ENCODE measurements at regions not wholly inside any gene's neighbourhood (a gene's known extent, or its start where the extent isn't known, plus 50 kb on each side); places are given as distances from the start of the nearest gene placed in this dataset.
"Not testable (repeated sequence)": the region's sequence is repeated elsewhere in the genome, so short reads cannot be mapped to it uniquely, and the experiment has no call there.

- Histone ChIP-seq H3K36me3 (ENCODE audit: control insufficient read depth, insufficient read depth, low read length) (no peaks in the 10 kb centered on the region), H3K9ac (ENCODE audit: low read length) (no peak overlapping the region), H3K4me1 (ENCODE audit: control insufficient read depth, insufficient read depth, low read length) (peaks cover 7% of the 10 kb centered on the region; the same call in 1 of the 2 replicates), H3K27ac (ENCODE audit: low read depth, low read length) (no peak overlapping the region), H3K27me3 (ENCODE audit: control insufficient read depth, insufficient read depth, low read length) (no peaks in the 10 kb centered on the region), H3K4me3 (ENCODE audit: low read depth, low read length) (no peak overlapping the region), H3K9me3 (ENCODE audit: control insufficient read depth, insufficient read depth, low read depth, low read length) (no peaks in the 10 kb centered on the region)
Measured at GRCh38 chr6:164756723-164757122, 552.7 kb downstream of the C6orf118 start.

DNA sequence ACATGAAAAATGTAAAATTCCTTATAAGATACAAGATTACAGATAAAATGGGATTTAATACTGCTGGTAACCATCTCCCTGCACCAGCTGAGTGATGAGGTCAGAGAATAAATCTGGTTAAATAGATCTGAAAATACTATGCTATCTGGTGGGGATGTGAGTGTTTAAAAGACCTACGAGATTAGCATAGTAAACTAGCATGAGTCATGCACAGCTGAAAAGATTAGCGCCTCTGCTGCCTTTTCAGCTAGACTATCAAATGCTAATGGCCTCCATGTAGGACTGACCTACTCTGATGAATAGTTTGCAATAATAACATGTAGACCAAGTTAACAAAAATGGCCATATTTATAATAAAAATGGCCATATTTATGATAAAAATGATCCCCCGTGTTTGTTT lies 553.3 kb downstream of the C6orf118 start:
- Histone ChIP-seq H3K9ac (ENCODE audit: low read length) (no peak overlapping the region), H3K27ac (ENCODE audit: low read depth, low read length) (no peak overlapping the region), H3K27me3 (ENCODE audit: control insufficient read depth, insufficient read depth, low read length) (no peaks in the 10 kb centered on the region), H3K4me3 (ENCODE audit: low read depth, low read length) (no peak overlapping the region), H3K36me3 (ENCODE audit: control insufficient read depth, insufficient read depth, low read length) (no peaks in the 10 kb centered on the region), H3K4me1 (ENCODE audit: control insufficient read depth, insufficient read depth, low read length) (peaks cover 7% of the 10 kb centered on the region; the same call in 1 of the 2 replicates), H3K9me3 (ENCODE audit: control insufficient read depth, insufficient read depth, low read depth, low read length) (no peaks in the 10 kb centered on the region)

GRCh38 chr6:164753517-164753916 lies 555.9 kb downstream of the C6orf118 start:
- no peak overlapping the region for H3K9ac ChIP-seq (ENCODE audit: low read length)
- H3K27me3 ChIP-seq (ENCODE audit: control insufficient read depth, insufficient read depth, low read length) = no peaks in the 10 kb centered on the region

DNA sequence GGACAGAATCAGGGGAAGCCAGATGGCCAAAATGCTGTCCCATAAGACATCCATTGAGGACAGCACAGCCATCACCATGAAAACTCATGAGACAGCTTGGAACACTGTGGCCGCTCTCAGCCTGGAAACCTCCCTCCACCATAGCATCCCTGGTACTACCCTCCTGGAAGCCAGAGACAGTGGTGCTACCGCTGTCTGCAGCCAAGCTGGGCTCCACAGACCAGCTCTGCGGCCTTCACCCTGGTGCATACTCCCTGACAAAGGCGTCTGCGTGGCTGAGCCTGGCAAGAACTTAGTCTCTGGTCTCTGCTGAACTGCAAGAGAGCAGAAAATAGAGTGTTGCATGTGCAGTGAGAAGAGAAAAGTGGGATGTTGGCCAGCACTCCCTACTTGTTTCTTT lies 558.0 kb downstream of the C6orf118 start:
- Histone ChIP-seq H3K9ac (ENCODE audit: low read length) (no peak overlapping the region), H3K27me3 (ENCODE audit: control insufficient read depth, insufficient read depth, low read length) (no peaks in the 10 kb centered on the region), H3K4me1 (ENCODE audit: control insufficient read depth, insufficient read depth, low read length) (peaks cover 5% of the 10 kb centered on the region; the same call in 1 of the 2 replicates), H3K4me3 (ENCODE audit: low read depth, low read length) (no peak overlapping the region), H3K27ac (ENCODE audit: low read depth, low read length) (no peak overlapping the region), H3K9me3 (ENCODE audit: control insufficient read depth, insufficient read depth, low read depth, low read length) (no peaks in the 10 kb centered on the region), H3K36me3 (ENCODE audit: control insufficient read depth, insufficient read depth, low read length) (no peaks in the 10 kb centered on the region)

More at GRCh38 chr6:164753517-164753916, 555.9 kb downstream of the C6orf118 start:
- H3K27ac ChIP-seq (ENCODE audit: low read depth, low read length) = no peak overlapping the region
- no peaks in the 10 kb centered on the region for H3K36me3 ChIP-seq (ENCODE audit: control insufficient read depth, insufficient read depth, low read length)
- peaks cover 7% of the 10 kb centered on the region; the same call in 1 of the 2 replicates for H3K4me1 ChIP-seq (ENCODE audit: control insufficient read depth, insufficient read depth, low read length)
- H3K9me3 ChIP-seq (ENCODE audit: control insufficient read depth, insufficient read depth, low read depth, low read length) = no peaks in the 10 kb centered on the region
- no peak overlapping the region for H3K4me3 ChIP-seq (ENCODE audit: low read depth, low read length)

DNA sequence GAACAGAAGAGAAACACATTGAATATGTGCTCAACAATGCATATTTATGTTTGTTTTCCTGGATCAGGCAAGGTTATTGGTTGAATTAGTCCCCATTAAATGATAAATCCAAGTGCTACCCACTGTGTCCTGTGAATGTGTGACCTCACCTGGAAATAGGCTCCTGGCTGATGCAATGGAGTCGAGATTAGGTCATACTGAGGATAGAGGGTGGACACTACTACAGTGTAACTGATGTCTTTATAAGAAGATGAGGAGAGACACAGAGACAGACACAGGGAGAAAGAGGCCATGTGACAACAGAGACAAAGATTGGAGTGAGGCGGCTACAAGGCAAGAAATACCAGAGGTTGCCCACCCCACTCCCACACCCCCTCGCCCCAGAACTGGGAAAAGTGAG lies 559.3 kb downstream of the C6orf118 start:
- Histone ChIP-seq H3K36me3 (ENCODE audit: control insufficient read depth, insufficient read depth, low read length) (no peaks in the 10 kb centered on the region), H3K4me1 (ENCODE audit: control insufficient read depth, insufficient read depth, low read length) (no peaks in the 10 kb centered on the region), H3K9ac (ENCODE audit: low read length) (no peak overlapping the region), H3K4me3 (ENCODE audit: low read depth, low read length) (no peak overlapping the region), H3K27ac (ENCODE audit: low read depth, low read length) (no peak overlapping the region), H3K27me3 (ENCODE audit: control insufficient read depth, insufficient read depth, low read length) (no peaks in the 10 kb centered on the region), H3K9me3 (ENCODE audit: control insufficient read depth, insufficient read depth, low read depth, low read length) (no peaks in the 10 kb centered on the region)

GRCh38 chr6:164749221-164750064 lies 560.0 kb downstream of the C6orf118 start:
- Histone ChIP-seq H3K4me3 (ENCODE audit: low read depth, low read length) (no peak overlapping the region), H3K9ac (ENCODE audit: low read length) (no peak overlapping the region), H3K36me3 (ENCODE audit: control insufficient read depth, insufficient read depth, low read length) (no peaks in the 10 kb centered on the region), H3K4me1 (ENCODE audit: control insufficient read depth, insufficient read depth, low read length) (no peaks in the 10 kb centered on the region), H3K27ac (ENCODE audit: low read depth, low read length) (no peak overlapping the region), H3K9me3 (ENCODE audit: control insufficient read depth, insufficient read depth, low read depth, low read length) (no peaks in the 10 kb centered on the region), H3K27me3 (ENCODE audit: control insufficient read depth, insufficient read depth, low read length) (no peaks in the 10 kb centered on the region)

DNA sequence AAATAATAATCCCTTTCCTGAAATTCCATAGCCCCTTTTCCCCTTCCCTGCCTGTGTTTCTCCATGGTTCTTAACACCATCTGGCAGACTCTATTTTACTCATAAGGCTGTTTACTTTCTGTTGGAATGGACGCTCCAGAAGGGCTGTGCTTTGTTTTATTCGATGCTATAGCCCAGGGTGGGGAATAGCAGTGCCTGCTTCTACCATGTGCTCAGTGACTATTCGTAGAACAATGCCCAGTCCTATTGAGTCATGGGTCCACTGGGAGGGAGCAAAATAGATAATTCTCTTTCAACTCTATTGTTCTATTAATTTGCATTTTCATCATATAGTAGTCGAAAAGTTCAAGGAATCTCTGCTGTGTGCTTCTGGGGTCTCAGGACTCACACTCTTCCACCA lies 565.1 kb downstream of the C6orf118 start:
- H3K36me3 ChIP-seq (ENCODE audit: control insufficient read depth, insufficient read depth, low read length) = no peaks in the 10 kb centered on the region
- H3K27ac ChIP-seq (ENCODE audit: low read depth, low read length) = no peak overlapping the region
- no peak overlapping the region for H3K9ac ChIP-seq (ENCODE audit: low read length)
- no peaks in the 10 kb centered on the region for H3K9me3 ChIP-seq (ENCODE audit: control insufficient read depth, insufficient read depth, low read depth, low read length)
- H3K4me1 ChIP-seq (ENCODE audit: control insufficient read depth, insufficient read depth, low read length) = no peaks in the 10 kb centered on the region
- H3K27me3 ChIP-seq (ENCODE audit: control insufficient read depth, insufficient read depth, low read length) = no peaks in the 10 kb centered on the region
- H3K4me3 ChIP-seq (ENCODE audit: low read depth, low read length) = no peak overlapping the region

DNA sequence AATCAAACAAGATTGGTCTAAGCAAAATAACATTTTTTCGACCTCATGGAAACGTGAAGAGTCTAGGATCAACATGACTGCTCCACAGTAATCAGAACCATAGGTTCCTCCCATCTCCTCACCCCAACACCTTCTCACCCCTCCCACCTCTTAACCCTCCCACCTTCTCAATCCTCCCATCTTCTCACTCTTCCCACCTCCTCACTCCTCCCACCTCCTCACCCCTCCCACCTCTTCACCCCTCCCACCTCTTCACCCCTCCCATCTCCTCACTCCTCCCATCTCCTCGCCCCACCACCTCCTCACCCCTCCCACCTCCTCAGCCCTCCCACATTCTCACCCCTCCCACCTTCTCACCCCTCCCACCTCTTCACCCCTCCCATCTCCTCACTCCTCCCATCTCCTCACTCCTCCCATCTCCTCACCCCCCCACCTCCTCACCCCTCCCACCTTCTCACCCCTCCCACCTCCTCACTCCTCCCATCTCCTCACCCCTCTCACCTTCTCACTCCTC lies 567.4 kb downstream of the C6orf118 start:
- H3K27me3 ChIP-seq (ENCODE audit: control insufficient read depth, insufficient read depth, low read length) = no peaks in the 10 kb centered on the region
- H3K9ac ChIP-seq (ENCODE audit: low read length) = no peak overlapping the region
- H3K9me3 ChIP-seq (ENCODE audit: control insufficient read depth, insufficient read depth, low read depth, low read length) = peaks cover 4% of the 10 kb centered on the region
- no peaks in the 10 kb centered on the region for H3K4me1 ChIP-seq (ENCODE audit: control insufficient read depth, insufficient read depth, low read length)
- no peak overlapping the region for H3K4me3 ChIP-seq (ENCODE audit: low read depth, low read length)
- no peaks in the 10 kb centered on the region for H3K36me3 ChIP-seq (ENCODE audit: control insufficient read depth, insufficient read depth, low read length)
- no peak overlapping the region for H3K27ac ChIP-seq (ENCODE audit: low read depth, low read length)

DNA sequence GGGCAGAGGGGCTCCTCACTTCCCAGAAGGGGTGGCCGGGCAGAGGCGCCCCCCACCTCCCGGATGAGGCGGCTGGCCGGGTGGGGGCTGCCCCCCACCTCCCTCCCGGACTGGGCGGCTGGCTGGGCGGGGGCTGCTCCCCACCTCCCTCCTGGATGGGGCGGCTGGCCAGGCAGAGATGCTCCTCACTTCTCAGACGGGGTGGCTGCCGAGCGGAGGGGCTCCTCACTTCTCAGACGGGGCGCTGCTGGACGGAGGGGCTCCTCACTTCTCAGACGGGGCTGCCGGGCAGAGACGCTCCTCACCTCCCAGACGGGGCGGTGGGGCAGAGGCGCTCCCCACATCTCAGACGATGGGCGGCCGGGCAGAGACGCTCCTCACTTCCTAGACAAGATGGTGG lies 573.3 kb downstream of the C6orf118 start:
- H3K9ac ChIP-seq (ENCODE audit: low read length); H3K4me3 ChIP-seq (ENCODE audit: low read depth, low read length); H3K27me3 ChIP-seq (ENCODE audit: control insufficient read depth, insufficient read depth, low read length); H3K36me3 ChIP-seq (ENCODE audit: control insufficient read depth, insufficient read depth, low read length); H3K27ac ChIP-seq (ENCODE audit: low read depth, low read length); H3K4me1 ChIP-seq (ENCODE audit: control insufficient read depth, insufficient read depth, low read length): not testable (repeated sequence)
- peaks cover 12% of the 10 kb centered on the region for H3K9me3 ChIP-seq (ENCODE audit: control insufficient read depth, insufficient read depth, low read depth, low read length)

DNA sequence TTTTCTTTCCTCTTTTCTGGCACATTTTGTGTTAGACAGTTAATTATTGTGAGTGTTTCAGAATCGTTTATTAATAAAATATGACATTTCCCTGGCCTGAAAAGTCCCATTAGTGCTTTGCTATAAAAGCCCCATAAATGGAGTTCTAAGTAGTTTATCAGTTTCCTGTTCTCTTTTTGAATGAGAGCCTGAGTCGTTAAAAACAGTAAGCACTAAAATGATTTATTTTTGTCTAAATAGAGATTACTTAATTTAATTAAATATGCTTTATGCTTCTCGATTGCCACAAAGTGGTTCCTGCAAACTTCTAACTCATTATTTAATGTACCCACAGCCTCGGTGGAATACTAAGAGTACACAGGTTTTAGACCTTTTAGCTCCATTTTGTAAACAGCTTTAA lies 577.9 kb downstream of the C6orf118 start:
- Histone ChIP-seq H3K27ac (ENCODE audit: low read depth, low read length) (no peak overlapping the region), H3K4me1 (ENCODE audit: control insufficient read depth, insufficient read depth, low read length) (no peaks in the 10 kb centered on the region)

DNA sequence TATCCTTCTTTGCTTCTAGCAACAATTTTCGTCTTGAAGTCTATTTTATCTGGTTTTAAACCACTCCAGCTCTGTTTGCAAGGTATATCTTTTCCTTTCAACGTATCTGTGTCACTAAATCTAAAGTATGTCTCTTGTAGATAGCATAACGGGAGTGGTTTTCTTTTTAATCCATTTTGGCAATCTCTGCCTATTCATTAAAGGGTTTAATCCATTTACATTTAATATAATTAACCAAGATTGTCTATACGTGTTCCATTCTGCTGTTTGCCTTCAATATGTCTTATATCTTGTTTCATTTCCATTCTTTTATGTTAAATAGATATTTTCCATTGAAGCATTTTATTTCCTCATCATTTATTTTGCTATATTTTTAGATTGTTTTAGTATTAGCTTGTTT lies 587.9 kb downstream of the C6orf118 start:
- Histone ChIP-seq H3K9me3 (ENCODE audit: control insufficient read depth, insufficient read depth, low read depth, low read length) (peaks cover 6% of the 10 kb centered on the region; the same call in 1 of the 2 replicates), H3K4me3 (ENCODE audit: low read depth, low read length) (no peak overlapping the region), H3K36me3 (ENCODE audit: control insufficient read depth, insufficient read depth, low read length) (no peaks in the 10 kb centered on the region), H3K27ac (ENCODE audit: low read depth, low read length) (no peak overlapping the region), H3K4me1 (ENCODE audit: control insufficient read depth, insufficient read depth, low read length) (no peaks in the 10 kb centered on the region), H3K27me3 (ENCODE audit: control insufficient read depth, insufficient read depth, low read length) (no peaks in the 10 kb centered on the region), H3K9ac (ENCODE audit: low read length) (no peak overlapping the region)

More for the DNA sequence above, 577.9 kb downstream of the C6orf118 start:
- Histone ChIP-seq H3K9me3 (ENCODE audit: control insufficient read depth, insufficient read depth, low read depth, low read length) (peaks cover 11% of the 10 kb centered on the region; the same call in 1 of the 2 replicates), H3K27me3 (ENCODE audit: control insufficient read depth, insufficient read depth, low read length) (no peaks in the 10 kb centered on the region), H3K9ac (ENCODE audit: low read length) (no peak overlapping the region), H3K36me3 (ENCODE audit: control insufficient read depth, insufficient read depth, low read length) (no peaks in the 10 kb centered on the region), H3K4me3 (ENCODE audit: low read depth, low read length) (no peak overlapping the region)
